Transverse colon (tissue), 4 donors: ENCODE measurements at regions not wholly inside any gene's neighbourhood (a gene's known extent, or its start where the extent isn't known, plus 50 kb on each side); places are given as distances from the start of the nearest gene placed in this dataset.

Experiments used
- DNase-seq: peaks from one replicate; pipeline ENCODE4 v3.0.0-alpha.2; 2019
- H3K27ac ChIP-seq, 4 donors: fragments of 200-600 bp; sonication (generic); 2 replicates each; pipeline ENCODE4 v1.5.1; 2016 to 2018; ENCODE audit warnings: inconsistent platforms in 4 of 4
- H3K27me3 ChIP-seq: fragments of 200-600 bp; sonication (generic); 2 replicates; pipeline ENCODE4 v1.5.1; 2017; ENCODE audit warnings: inconsistent platforms
- H3K36me3 ChIP-seq, 4 donors: fragments of 200-600 bp; sonication (generic); 2 replicates each; pipeline ENCODE4 v1.5.1; 2017 to 2019; ENCODE audit warnings: inconsistent platforms in 4 of 4
- H3K4me1 ChIP-seq, 4 donors: fragments of 200-600 bp; sonication (generic); 2 replicates each; pipeline ENCODE4 v1.5.1; 2017 to 2020; ENCODE audit warnings: inconsistent platforms in 4 of 4
- H3K4me3 ChIP-seq, 4 donors: fragments of 200-600 bp; sonication (generic); 1 replicate in 1 of 4; 2 replicates in 3 of 4; pipeline versions ENCODE4 v1.5.1 to v1.6.1; 2017 to 2019; ENCODE audit warnings: inconsistent platforms in 4 of 4
- H3K9me3 ChIP-seq, 2 donors: fragments of 200-600 bp; sonication (generic); 2 replicates each; pipeline ENCODE4 v1.5.1; 2017 to 2019; ENCODE audit warnings: inconsistent platforms in 2 of 2
- EP300 ChIP-seq: sonication (generic); formaldehyde crosslinking; IDR thresholded peaks from one replicate; pipeline ENCODE4 v1.6.1; 2017; ENCODE audit warnings: antibody characterized with exemption, low read depth
- POLR2A ChIP-seq: fragments of 450-650 bp; IDR thresholded peaks from one replicate; pipeline ENCODE4 v1.6.1; 2016; ENCODE audit warnings: antibody characterized with exemption, mild to moderate bottlenecking, moderate library complexity
- POLR2AphosphoS5 ChIP-seq, 3 donors: sonication (generic); formaldehyde crosslinking; IDR thresholded peaks; one replicate each; pipeline ENCODE4 v1.6.1; 2016; ENCODE audit warnings: antibody characterized with exemption in 3 of 3
- WGBS, 2 donors: methylation state at CpG; one replicate each; pipeline ENCODE4 v1.1.5; 2018; ENCODE audit warnings: low coverage in 1 of 2; 5-methylcytosine and 5-hydroxymethylcytosine counted together
- in situ Hi-C, 4 donors: fragments of 200-750 bp; cut with MboI; loops; one replicate each; pipeline versions ENCODE4 v1.15.0 to v1.15.1; 2017; ENCODE audit warnings: low sequenced_read_pairs in 3 of 4, low pct_ligation_motif_present in 1 of 4, low pct_unique_long_range_greater_than_20kb in 1 of 4
- intact Hi-C: fragments of 100-400 bp; cut with DNase I; formaldehyde crosslinking; loops from one replicate; pipeline ENCODE4 v1.15.1; 2023; ENCODE audit warnings: low total_unique reads
- TF ChIP-seq, protein P1 (sequence below), 5 experiments: fragments of 200-600 bp in 3 of 5; fragments of 450-650 bp in 2 of 5; sonication (generic) in 3 of 5; IDR thresholded peaks; 1 replicate in 2 of 5; 2 replicates in 3 of 5; pipeline ENCODE4 v1.5.1; 2016 to 2017; ENCODE audit warnings: antibody characterized with exemption in 5 of 5, inconsistent platforms in 3 of 5, mild to moderate bottlenecking in 2 of 5, moderate library complexity in 1 of 5

DNA sequence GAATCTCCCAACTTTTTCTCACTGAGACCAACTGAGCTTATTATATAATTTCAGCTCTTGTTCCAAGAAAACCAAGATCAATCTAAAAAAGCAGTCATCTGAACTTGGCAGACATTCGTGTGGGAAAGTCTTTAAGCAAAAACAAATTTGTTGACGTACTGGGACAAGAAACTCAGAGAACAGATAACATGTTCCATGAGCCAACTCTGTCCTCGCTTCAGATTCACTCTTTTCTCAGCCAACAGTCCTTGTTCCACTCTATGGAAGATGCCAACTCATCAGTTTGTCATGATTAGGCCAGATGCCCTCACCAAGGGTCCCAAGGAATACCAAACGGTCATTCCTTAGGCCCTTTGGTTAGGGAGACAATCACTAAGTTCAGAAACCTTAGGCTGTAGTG, 224.2 kb upstream of the CTAGE1 start:
- DNase-seq: no peak
- TF ChIP-seq POLR2AphosphoS5 (IDR thresholded peaks at IDR 0.05) (no peak), EP300 (no peak), POLR2A (no peak)
- TF ChIP-seq, protein P1, sequence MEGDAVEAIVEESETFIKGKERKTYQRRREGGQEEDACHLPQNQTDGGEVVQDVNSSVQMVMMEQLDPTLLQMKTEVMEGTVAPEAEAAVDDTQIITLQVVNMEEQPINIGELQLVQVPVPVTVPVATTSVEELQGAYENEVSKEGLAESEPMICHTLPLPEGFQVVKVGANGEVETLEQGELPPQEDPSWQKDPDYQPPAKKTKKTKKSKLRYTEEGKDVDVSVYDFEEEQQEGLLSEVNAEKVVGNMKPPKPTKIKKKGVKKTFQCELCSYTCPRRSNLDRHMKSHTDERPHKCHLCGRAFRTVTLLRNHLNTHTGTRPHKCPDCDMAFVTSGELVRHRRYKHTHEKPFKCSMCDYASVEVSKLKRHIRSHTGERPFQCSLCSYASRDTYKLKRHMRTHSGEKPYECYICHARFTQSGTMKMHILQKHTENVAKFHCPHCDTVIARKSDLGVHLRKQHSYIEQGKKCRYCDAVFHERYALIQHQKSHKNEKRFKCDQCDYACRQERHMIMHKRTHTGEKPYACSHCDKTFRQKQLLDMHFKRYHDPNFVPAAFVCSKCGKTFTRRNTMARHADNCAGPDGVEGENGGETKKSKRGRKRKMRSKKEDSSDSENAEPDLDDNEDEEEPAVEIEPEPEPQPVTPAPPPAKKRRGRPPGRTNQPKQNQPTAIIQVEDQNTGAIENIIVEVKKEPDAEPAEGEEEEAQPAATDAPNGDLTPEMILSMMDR (IDR thresholded peaks at IDR 0.05): no peak
- no peaks in the 10 kb centered on the region for H3K4me1 ChIP-seq
- in situ Hi-C loops: no loop called here
- no peaks in the 10 kb centered on the region for H3K9me3 ChIP-seq
- H3K27me3 ChIP-seq: no peaks in the 10 kb centered on the region
- 80 to 86% methylated on average over 1 to 4 of the region's 4 CpGs for WGBS, 2 donors
- no peaks in the 10 kb centered on the region for H3K36me3 ChIP-seq
- H3K27ac ChIP-seq: no peak overlapping the region
- intact Hi-C loops: no loop called here
- H3K4me3 ChIP-seq: no peak overlapping the region

DNA sequence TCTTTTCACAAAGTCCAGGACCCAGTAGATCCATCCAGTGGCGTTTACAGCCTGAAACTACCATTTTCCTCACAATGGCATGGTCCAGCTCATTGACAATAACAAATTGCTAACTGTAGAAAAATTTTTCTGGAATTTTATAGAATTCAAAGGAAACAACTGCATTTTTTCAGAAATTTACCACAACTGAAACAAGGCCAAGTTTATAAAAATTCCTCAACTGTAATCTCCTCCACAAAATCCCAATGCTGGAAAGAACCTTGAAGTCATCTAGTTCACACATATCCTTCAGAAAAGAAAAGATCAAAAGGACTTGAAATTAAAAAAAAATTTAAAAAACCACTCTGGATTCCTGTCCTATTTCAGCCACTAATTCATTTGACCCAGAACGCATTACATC, 226.0 kb upstream of the CTAGE1 start:
- H3K9me3 ChIP-seq: no peaks in the 10 kb centered on the region
- no peaks in the 10 kb centered on the region for H3K36me3 ChIP-seq
- H3K4me1 ChIP-seq: no peaks in the 10 kb centered on the region
- no peak overlapping the region for H3K4me3 ChIP-seq
- in situ Hi-C loops (no loop called here), intact Hi-C loops (no loop called here)
- no peak for DNase-seq
- H3K27me3 ChIP-seq: no peaks in the 10 kb centered on the region
- 80 to 91% methylated on average over 2 of the region's 2 CpGs for WGBS, 2 donors
- TF ChIP-seq, protein P1 (IDR thresholded peaks at IDR 0.05): no peak
- TF ChIP-seq POLR2A: no peak
- TF ChIP-seq EP300: no peak
- no peak for TF ChIP-seq POLR2AphosphoS5 (IDR thresholded peaks at IDR 0.05)
- no peak overlapping the region for H3K27ac ChIP-seq

DNA sequence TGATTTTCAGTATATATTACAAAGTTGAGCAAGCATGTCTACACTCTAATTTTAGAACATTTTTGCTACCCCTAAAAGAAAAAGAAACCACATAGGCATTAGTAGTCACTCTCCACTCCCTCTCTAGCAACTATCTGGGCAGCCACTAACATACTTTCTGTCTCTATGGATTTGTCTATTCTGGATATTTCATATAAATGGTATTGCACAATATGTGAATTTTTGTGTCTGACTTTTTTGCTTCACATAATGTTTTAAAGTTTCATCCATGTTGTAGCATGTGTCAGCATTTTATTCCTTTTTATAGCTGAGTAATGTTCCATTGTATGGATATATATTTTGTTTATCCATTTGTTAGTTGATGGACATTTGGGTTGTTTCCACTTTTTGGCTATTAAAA, 232.5 kb upstream of the CTAGE1 start:
- H3K36me3 ChIP-seq: no peaks in the 10 kb centered on the region
- no peaks in the 10 kb centered on the region for H3K4me1 ChIP-seq
- in situ Hi-C loops (no loop called here), intact Hi-C loops (no loop called here)
- no peak overlapping the region for H3K4me3 ChIP-seq
- DNase-seq: no peak
- peaks cover 0 to 8% of the 10 kb centered on the region in 2 donors for H3K9me3 ChIP-seq
- H3K27me3 ChIP-seq: no peaks in the 10 kb centered on the region
- H3K27ac ChIP-seq: no peak overlapping the region
- TF ChIP-seq POLR2A (no peak), EP300 (no peak), POLR2AphosphoS5 (IDR thresholded peaks at IDR 0.05) (no peak)
- TF ChIP-seq, protein P1 (IDR thresholded peaks at IDR 0.05): no peak

DNA sequence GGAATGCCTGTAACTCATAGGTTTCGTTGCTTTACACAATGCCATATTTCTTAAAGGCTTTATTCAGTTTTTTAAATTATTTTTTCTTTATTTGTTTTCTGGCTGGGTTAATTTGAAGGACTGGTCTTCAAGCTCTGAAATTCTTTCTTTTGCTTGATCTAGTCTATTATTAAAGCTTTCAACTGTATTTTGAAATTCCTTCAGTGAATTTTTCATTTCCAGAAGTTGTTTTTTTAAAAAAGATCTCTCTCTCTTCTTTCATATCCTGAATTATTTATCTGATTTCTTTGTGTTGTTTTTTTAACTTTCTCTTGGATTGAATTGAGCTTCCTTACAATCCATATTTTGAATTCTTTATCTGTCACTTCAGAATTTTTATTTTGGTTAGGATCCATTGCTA, 239.9 kb upstream of the CTAGE1 start:
- DNase-seq: no peak
- H3K27ac ChIP-seq: no peak overlapping the region
- no peak for TF ChIP-seq EP300
- TF ChIP-seq, protein P1 (IDR thresholded peaks at IDR 0.05): no peak
- no peak for TF ChIP-seq POLR2AphosphoS5 (IDR thresholded peaks at IDR 0.05)
- TF ChIP-seq POLR2A: no peak
- H3K36me3 ChIP-seq: no peaks in the 10 kb centered on the region
- H3K9me3 ChIP-seq: peaks cover 16 to 19% of the 10 kb centered on the region in 2 donors
- no peak overlapping the region for H3K4me3 ChIP-seq
- H3K27me3 ChIP-seq: no peaks in the 10 kb centered on the region
- in situ Hi-C loops: no loop called here
- no peaks in the 10 kb centered on the region for H3K4me1 ChIP-seq
- intact Hi-C loops: no loop called here
- WGBS, 2 donors: 67 to 73% methylated on average over 1 of the region's 1 CpG
